HUES48 (cell line): ENCODE measurements at regions not wholly inside any gene's neighbourhood (a gene's known extent, or its start where the extent isn't known, plus 50 kb on each side); places are given as distances from the start of the nearest gene placed in this dataset.
"Not testable (repeated sequence)": the region's sequence is repeated elsewhere in the genome, so short reads cannot be mapped to it uniquely, and the experiment has no call there.

ENCODE experiments used
- H3K27ac ChIP-seq: one replicate; pipeline ENCODE4 v1.7.0; 2013; ENCODE audit warnings: low read depth, low read length, inconsistent platforms
- H3K27me3 ChIP-seq: 2 replicates; pipeline ENCODE4 v1.6.1; 2013; ENCODE audit warnings: mild to moderate bottlenecking, low read length; ENCODE audit not compliant: control insufficient read depth, insufficient read depth
- H3K36me3 ChIP-seq: 2 replicates; pipeline ENCODE4 v1.6.1; 2013; ENCODE audit warnings: low read length; ENCODE audit not compliant: control insufficient read depth, insufficient read depth
- H3K4me1 ChIP-seq: 2 replicates; pipeline ENCODE4 v1.6.1; 2013; ENCODE audit warnings: mild to moderate bottlenecking, low read length; ENCODE audit not compliant: control insufficient read depth, insufficient read depth
- H3K4me3 ChIP-seq: 2 replicates; pipeline ENCODE4 v1.5.1; 2013; ENCODE audit warnings: mild to moderate bottlenecking, low read depth, low read length
- H3K9ac ChIP-seq: 2 replicates; pipeline ENCODE4 v1.6.1; 2013; ENCODE audit warnings: mild to moderate bottlenecking, low read depth, low read length, moderate library complexity
- H3K9me3 ChIP-seq: 2 replicates; pipeline ENCODE4 v1.6.1; 2013; ENCODE audit warnings: low read length; ENCODE audit not compliant: control insufficient read depth, insufficient read depth

DNA sequence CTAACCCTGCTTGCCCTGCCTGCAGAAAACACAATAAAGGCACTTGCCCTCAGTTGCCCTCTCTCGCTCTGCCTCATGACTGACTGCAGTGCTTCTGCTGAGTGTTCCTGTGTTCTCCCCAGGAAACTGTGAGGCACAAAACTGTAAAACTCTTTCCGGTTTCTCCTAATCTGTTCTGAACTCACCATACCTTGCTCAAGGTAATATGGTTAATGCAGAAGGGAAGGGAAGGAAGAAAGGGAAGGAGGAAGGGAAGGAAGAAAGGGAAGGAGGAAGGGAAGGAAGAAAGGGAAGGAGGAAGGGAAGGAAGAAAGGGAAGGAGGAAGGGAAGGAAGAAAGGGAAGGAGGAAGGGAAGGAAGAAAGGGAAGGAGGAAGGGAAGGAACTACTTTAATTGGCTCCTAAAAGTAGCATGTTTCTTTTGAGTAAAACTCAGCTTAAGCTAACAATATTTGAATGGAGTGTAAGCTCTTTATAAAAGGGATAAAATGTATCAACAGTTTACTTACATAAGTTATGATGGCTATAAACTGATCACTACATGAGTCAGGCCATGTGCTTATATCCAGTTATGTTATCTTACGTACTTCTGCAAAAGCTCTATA, 334.0 kb upstream of the CLEC14A start:
- H3K9ac ChIP-seq: no peak overlapping the region
- H3K9me3 ChIP-seq: no peaks in the 10 kb centered on the region
- no peaks in the 10 kb centered on the region for H3K27me3 ChIP-seq
- no peak overlapping the region for H3K4me3 ChIP-seq
- H3K36me3 ChIP-seq: no peaks in the 10 kb centered on the region
- H3K4me1 ChIP-seq: no peaks in the 10 kb centered on the region
- no peak overlapping the region for H3K27ac ChIP-seq

DNA sequence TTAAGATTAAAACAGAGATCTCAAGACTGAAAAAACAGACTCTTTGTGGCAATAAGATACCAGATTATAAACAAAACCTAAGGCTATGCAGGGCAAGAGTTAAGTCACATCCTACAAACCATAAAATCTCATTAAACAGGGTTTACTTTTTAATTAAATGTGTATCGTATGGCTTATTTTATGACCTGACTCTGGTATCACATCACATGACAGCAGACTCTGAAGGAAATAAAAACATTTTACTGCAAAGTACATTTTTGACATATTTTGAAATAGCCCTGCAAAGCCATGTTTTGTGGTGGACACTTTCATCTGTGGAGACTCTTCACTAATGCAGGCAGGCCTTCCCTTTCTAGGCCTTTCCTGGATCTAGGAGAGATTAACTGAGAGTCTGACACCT, 327.6 kb upstream of the CLEC14A start:
- no peak overlapping the region for H3K4me3 ChIP-seq
- no peaks in the 10 kb centered on the region for H3K27me3 ChIP-seq
- H3K9me3 ChIP-seq: no peaks in the 10 kb centered on the region
- H3K27ac ChIP-seq: no peak overlapping the region
- no peaks in the 10 kb centered on the region for H3K4me1 ChIP-seq
- no peaks in the 10 kb centered on the region for H3K36me3 ChIP-seq
- no peak overlapping the region for H3K9ac ChIP-seq

DNA sequence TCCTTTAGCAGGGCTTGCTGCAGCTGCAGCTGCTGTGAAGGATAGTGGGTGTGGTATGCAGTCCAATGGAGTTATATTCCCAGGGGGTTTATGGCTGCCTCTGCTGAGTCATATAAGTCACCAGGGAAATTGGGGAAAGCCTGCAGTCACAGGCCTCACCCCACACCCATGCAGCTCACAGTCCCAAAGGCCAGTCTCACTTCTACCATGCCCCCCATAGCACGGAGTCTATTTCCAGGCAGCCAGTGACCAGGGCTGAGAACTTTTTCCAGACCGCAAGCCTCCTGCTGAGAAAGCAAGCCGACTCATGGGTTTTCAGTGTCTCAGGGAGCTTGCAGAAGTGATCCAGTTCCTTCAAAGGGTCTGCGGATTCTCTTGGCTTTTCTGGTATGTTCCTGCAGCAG, 322.4 kb upstream of the CLEC14A start:
- Histone ChIP-seq H3K9me3 (no peaks in the 10 kb centered on the region), H3K36me3 (no peaks in the 10 kb centered on the region), H3K4me1 (peaks cover 14% of the 10 kb centered on the region), H3K4me3 (no peak overlapping the region), H3K9ac (no peak overlapping the region), H3K27ac (no peak overlapping the region), H3K27me3 (no peaks in the 10 kb centered on the region)

DNA sequence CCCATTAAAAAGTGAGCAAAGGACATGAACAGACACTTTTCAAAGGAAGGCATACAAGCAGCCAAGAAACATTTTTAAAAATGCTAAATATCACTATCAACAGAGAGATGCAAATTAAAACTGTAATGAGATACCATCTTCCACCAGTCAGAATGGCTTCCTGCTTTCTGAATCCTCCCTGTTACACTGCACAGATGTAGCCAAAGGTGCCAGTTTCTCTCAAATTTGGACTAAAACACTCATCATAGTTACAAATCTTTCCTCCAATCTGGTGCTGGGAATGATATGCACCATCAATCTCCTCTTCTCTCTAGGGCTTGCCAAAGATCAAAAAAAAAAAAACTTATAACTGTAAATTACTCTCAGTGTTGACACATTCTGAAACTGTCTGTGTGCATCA, 311.8 kb upstream of the CLEC14A start:
- H3K4me3 ChIP-seq: no peak overlapping the region
- H3K27me3 ChIP-seq: no peaks in the 10 kb centered on the region
- no peak overlapping the region for H3K9ac ChIP-seq
- no peak overlapping the region for H3K27ac ChIP-seq
- H3K36me3 ChIP-seq: no peaks in the 10 kb centered on the region
- H3K4me1 ChIP-seq: no peaks in the 10 kb centered on the region
- H3K9me3 ChIP-seq: no peaks in the 10 kb centered on the region; the same call in 1 of the 2 replicates

DNA sequence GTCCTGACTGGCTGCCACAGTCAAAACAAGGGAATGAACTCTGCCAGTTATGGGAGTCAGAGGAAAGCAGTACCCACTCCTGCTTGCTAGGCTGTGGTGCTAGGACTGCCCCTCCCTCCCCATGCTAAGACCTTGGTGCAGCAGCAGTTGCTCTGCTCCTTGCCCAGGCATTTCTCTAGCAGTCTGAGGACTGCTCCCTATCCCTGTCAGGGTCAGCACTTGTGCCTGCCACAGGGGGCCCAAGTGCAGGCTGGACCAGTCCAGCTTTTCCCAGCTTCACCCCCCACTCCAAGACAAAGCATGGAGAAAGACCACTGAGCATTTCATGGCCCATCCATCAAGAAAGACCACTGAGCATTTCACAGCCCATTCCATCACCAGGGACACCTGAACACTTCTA, 305.8 kb upstream of the CLEC14A start:
- Histone ChIP-seq H3K9ac (no peak overlapping the region), H3K27ac (no peak overlapping the region), H3K9me3 (peaks cover 28% of the 10 kb centered on the region), H3K4me3 (no peak overlapping the region), H3K4me1 (no peaks in the 10 kb centered on the region), H3K36me3 (no peaks in the 10 kb centered on the region), H3K27me3 (no peaks in the 10 kb centered on the region)

- H3K27me3 ChIP-seq: no peaks in the 10 kb centered on the region
- no peak overlapping the region for H3K9ac ChIP-seq
- no peak overlapping the region for H3K4me3 ChIP-seq
- H3K4me1 ChIP-seq: no peaks in the 10 kb centered on the region
- no peak overlapping the region for H3K27ac ChIP-seq
- H3K9me3 ChIP-seq: peaks cover 28% of the 10 kb centered on the region
- no peaks in the 10 kb centered on the region for H3K36me3 ChIP-seq
Observed at GRCh38 chr14:38559711-38560110, 303.8 kb upstream of the CLEC14A start.

DNA sequence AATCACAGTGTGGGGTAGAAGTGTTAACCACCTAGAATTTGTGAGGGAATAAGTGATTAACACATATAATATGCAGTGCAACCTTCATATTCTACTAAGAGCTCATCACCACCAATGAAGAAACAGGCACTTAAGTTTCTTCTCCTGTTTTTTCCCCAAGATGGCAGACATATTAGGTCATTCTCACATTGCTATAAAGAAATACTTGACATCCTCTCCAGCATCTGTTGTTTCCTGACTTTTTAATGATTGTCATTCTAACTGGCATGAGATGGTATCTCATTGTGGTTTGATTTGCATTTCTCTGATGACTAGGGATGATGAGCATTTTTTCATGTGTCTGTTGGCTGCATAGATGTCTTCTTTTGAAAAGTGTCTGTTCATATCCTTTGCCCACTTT, 301.5 kb upstream of the CLEC14A start:
- H3K9me3 ChIP-seq: peaks cover 28% of the 10 kb centered on the region
- not testable (repeated sequence) for H3K27ac ChIP-seq, H3K4me3 ChIP-seq, H3K27me3 ChIP-seq, H3K9ac ChIP-seq, H3K36me3 ChIP-seq, H3K4me1 ChIP-seq

DNA sequence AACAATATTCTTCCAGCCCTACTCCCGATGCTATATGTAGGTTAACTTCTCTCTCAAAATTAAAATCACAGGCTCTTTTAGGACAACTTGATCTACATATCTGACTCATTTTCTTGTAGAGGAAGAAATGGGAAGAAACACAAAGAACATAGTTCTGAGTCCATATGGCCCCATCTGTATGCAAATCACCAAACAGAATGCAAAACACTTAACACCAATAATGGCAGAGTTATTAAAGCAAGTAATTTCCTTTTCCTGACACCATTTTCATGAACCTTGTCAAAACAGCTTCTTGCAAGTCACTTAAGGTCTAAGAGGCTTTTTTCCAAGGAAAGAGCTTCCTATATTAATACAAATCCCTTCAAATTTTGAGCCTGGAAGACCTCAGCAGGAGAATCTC, 300.4 kb upstream of the CLEC14A start:
- Histone ChIP-seq H3K36me3 (no peaks in the 10 kb centered on the region), H3K27me3 (no peaks in the 10 kb centered on the region), H3K4me3 (no peak overlapping the region), H3K9ac (no peak overlapping the region), H3K27ac (no peak overlapping the region), H3K4me1 (peaks cover 16% of the 10 kb centered on the region; the same call in 1 of the 2 replicates), H3K9me3 (peaks cover 23% of the 10 kb centered on the region)

- Histone ChIP-seq H3K4me3 (no peak overlapping the region), H3K9ac (no peak overlapping the region)
Observed at GRCh38 chr14:38554026-38554425, 298.1 kb upstream of the CLEC14A start.

GRCh38 chr14:38553586-38553985, 297.7 kb upstream of the CLEC14A start:
- 0 out of 2 replicates have a peak, but pooled peaks cover 3% of the 10 kb centered on the region for H3K9me3 ChIP-seq
- no peak overlapping the region for H3K27ac ChIP-seq
- peaks cover 16% of the 10 kb centered on the region; the same call in 1 of the 2 replicates for H3K4me1 ChIP-seq
- no peaks in the 10 kb centered on the region for H3K27me3 ChIP-seq
- no peak overlapping the region for H3K9ac ChIP-seq
- no peak overlapping the region for H3K4me3 ChIP-seq
- H3K36me3 ChIP-seq: no peaks in the 10 kb centered on the region

More at GRCh38 chr14:38554026-38554425, 298.1 kb upstream of the CLEC14A start:
- 0 out of 2 replicates have a peak, but pooled peaks cover 7% of the 10 kb centered on the region for H3K9me3 ChIP-seq
- H3K4me1 ChIP-seq: peaks cover 16% of the 10 kb centered on the region; the same call in 1 of the 2 replicates
- H3K27me3 ChIP-seq: no peaks in the 10 kb centered on the region
- H3K36me3 ChIP-seq: no peaks in the 10 kb centered on the region
- H3K27ac ChIP-seq: no peak overlapping the region

- no peak overlapping the region for H3K9ac ChIP-seq
Observed at GRCh38 chr14:38549564-38549963, 293.7 kb upstream of the CLEC14A start.

More at GRCh38 chr14:38549564-38549963, 293.7 kb upstream of the CLEC14A start:
- no peaks in the 10 kb centered on the region for H3K9me3 ChIP-seq
- H3K4me3 ChIP-seq: no peak overlapping the region
- no peaks in the 10 kb centered on the region for H3K27me3 ChIP-seq
- no peak overlapping the region for H3K27ac ChIP-seq
- peaks cover 16% of the 10 kb centered on the region; the same call in 1 of the 2 replicates for H3K4me1 ChIP-seq
- no peaks in the 10 kb centered on the region for H3K36me3 ChIP-seq
